Right lobe of liver (tissue), 6 donors: ENCODE measurements at regions not wholly inside any gene's neighbourhood (a gene's known extent, or its start where the extent isn't known, plus 50 kb on each side); places are given as distances from the start of the nearest gene placed in this dataset.
"Not testable (repeated sequence)": the region's sequence is repeated elsewhere in the genome, so short reads cannot be mapped to it uniquely, and the experiment has no call there.

Source experiments
- ATAC-seq, 4 donors: fragments of 200-7000 bp; cut with Tn5 transposase; one replicate each; pipeline ENCODE4 v1.9.1; 2020; ENCODE audit warnings: mild to moderate bottlenecking in 4 of 4, moderate library complexity in 4 of 4
- DNase-seq, 3 donors: peaks; one replicate each; pipeline ENCODE4 v3.0.0-alpha.2; 2020
- H3K27ac ChIP-seq, 3 donors: fragments of 200-600 bp; one replicate each; pipeline ENCODE4 v1.8.0; 2022
- H3K27me3 ChIP-seq, 2 donors: fragments of 200-600 bp; one replicate each; pipeline ENCODE4 v1.8.0; 2022
- H3K36me3 ChIP-seq, 4 donors: fragments of 200-600 bp; sonication (generic) in 1 of 4; one replicate each; pipeline versions ENCODE4 v1.5.1 to v1.8.0; 2017 to 2022; ENCODE audit warnings: control low read depth in 1 of 4
- H3K4me1 ChIP-seq, 4 donors: fragments of 200-600 bp; sonication (generic) in 1 of 4; one replicate each; pipeline versions ENCODE4 v1.5.1 to v1.8.0; 2017 to 2022; ENCODE audit warnings: control low read depth in 1 of 4
- H3K4me3 ChIP-seq, 3 donors: fragments of 200-600 bp; one replicate each; pipeline ENCODE4 v1.8.0; 2022
- H3K9me3 ChIP-seq, 4 donors: fragments of 200-600 bp; sonication (generic) in 1 of 4; one replicate each; pipeline versions ENCODE4 v1.5.1 to v1.8.0; 2017 to 2022; ENCODE audit warnings: control low read depth in 1 of 4
- POLR2A ChIP-seq: fragments of 450-650 bp; IDR thresholded peaks from one replicate; pipeline ENCODE4 v1.6.1; 2017; ENCODE audit warnings: antibody characterized with exemption, mild to moderate bottlenecking
- WGBS: methylation state at CpG from one replicate; pipeline ENCODE4 v1.1.6; 2018; ENCODE audit warnings: low coverage, low lambda C conversion rate; ENCODE audit not compliant: insufficient coverage; ENCODE audit errors: missing lambda C conversion rate; 5-methylcytosine and 5-hydroxymethylcytosine counted together
- intact Hi-C, 2 donors: fragments of 100-400 bp; cut with DNase I; formaldehyde crosslinking; loops; one replicate each; pipeline versions ENCODE4 v1.11.2 to v1.14.1; 2022
- TF ChIP-seq, protein P1 (sequence below), 4 donors: fragments of 200-600 bp in 3 of 4; fragments of 450-650 bp in 1 of 4; IDR thresholded peaks; one replicate each; pipeline versions ENCODE4 v1.5.1 to v1.8.0; 2016 to 2022; ENCODE audit warnings: antibody characterized with exemption in 4 of 4, mild to moderate bottlenecking in 2 of 4
- donor health status: DM: no; HTN: yes; CAD: no.
- donor health status: DM: no; HTN: no; CAD: no.
- donor health status: DM: no; HTN: no; CAD: no.
- donor health status: DM: no; HTN: yes; CAD: no.
- donor health status: DM: no; HTN: yes; CAD: no.

DNA sequence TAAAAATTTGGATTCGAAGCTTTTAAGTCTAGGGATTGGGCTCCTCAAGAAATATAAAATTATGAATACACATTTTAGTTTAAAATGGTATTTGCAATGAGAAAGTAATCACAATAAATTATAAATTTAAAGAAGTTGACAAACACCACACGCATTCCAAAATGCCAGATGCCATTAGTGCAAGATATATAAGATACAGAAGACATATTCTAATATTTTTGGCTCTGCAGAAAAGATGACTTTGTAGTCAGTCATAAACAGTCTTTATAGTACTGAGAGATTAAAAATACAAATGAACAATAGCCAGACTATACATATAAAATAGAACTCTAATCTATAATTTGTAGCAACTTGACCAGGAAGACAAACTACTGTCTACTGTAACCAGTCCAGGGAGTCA is 309.0 kb upstream of the PABPC4L start:
- DNase-seq: no peak
- TF ChIP-seq, protein P1, sequence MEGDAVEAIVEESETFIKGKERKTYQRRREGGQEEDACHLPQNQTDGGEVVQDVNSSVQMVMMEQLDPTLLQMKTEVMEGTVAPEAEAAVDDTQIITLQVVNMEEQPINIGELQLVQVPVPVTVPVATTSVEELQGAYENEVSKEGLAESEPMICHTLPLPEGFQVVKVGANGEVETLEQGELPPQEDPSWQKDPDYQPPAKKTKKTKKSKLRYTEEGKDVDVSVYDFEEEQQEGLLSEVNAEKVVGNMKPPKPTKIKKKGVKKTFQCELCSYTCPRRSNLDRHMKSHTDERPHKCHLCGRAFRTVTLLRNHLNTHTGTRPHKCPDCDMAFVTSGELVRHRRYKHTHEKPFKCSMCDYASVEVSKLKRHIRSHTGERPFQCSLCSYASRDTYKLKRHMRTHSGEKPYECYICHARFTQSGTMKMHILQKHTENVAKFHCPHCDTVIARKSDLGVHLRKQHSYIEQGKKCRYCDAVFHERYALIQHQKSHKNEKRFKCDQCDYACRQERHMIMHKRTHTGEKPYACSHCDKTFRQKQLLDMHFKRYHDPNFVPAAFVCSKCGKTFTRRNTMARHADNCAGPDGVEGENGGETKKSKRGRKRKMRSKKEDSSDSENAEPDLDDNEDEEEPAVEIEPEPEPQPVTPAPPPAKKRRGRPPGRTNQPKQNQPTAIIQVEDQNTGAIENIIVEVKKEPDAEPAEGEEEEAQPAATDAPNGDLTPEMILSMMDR (IDR thresholded peaks at IDR 0.05): no peak
- no peak for TF ChIP-seq POLR2A
- Histone ChIP-seq H3K9me3 (no peaks in the 10 kb centered on the region), H3K4me3 (no peak overlapping the region), H3K27ac (no peak overlapping the region), H3K36me3 (no peaks in the 10 kb centered on the region), H3K27me3 (no peaks in the 10 kb centered on the region), H3K4me1 (no peaks in the 10 kb centered on the region)
- intact Hi-C loops: no loop called here
- no peak for ATAC-seq
- WGBS: 52% methylated on average over 2 of the region's 2 CpGs

DNA sequence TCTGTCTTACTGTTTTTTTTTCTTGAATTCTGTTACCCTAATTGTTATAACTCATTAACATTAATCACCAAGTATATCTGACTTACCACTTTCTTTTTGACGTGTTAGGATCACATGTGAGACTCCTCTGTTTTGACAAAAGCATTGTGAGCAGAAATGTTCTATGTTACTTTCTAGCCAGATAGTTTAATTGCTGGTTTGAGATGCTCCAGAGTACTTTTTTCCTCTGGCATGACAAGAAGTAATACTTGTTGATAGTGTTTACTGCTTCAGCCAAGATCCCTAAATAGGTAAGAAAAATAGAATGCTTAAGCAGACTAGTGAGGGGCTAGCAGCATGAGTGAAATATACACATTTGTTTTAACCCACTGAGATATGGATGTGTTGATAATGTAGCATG is 303.9 kb upstream of the PABPC4L start:
- Histone ChIP-seq H3K27me3 (no peaks in the 10 kb centered on the region), H3K36me3 (no peaks in the 10 kb centered on the region), H3K4me3 (no peak overlapping the region), H3K4me1 (no peaks in the 10 kb centered on the region), H3K27ac (no peak overlapping the region), H3K9me3 (no peaks in the 10 kb centered on the region)
- intact Hi-C loops: no loop called here
- DNase-seq: no peak
- WGBS: 50% methylated on average over 1 of the region's 1 CpG
- no peak for ATAC-seq
- TF ChIP-seq, protein P1 (IDR thresholded peaks at IDR 0.05): no peak
- TF ChIP-seq POLR2A: no peak

DNA sequence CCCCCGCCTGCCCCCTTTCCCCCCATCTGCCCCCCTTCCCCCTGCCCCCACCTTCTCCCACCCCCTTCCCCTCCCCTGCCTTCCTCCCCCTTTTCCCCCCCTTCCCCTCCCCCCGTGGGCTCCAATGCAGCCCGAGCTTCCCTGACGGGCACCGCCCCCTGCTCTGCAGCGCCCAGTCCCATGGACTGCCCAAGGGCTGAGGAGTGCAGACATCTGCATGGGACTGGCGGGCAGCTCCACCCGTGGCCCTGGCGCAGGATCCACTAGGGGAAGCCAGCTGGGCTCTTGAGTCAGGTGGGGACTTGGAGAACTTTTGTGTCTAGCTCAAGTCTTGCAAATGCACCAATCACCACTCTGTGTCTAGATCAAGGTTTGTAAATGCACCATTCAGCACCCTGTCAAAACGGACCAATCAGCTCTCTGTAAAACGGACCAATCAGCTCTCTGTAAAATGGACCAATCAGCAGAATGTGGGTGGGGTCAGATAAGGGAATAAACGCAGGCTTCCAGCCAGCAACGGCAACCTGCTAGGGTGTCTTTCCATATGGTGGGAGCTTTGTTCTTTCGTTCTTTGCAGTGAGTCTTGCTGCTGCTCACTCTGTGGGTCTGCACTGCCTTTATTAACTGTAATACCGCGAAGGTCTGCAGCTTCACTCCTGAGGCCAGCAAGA is 300.5 kb upstream of the PABPC4L start:
- no peaks in the 10 kb centered on the region for H3K36me3 ChIP-seq
- H3K4me3 ChIP-seq: no peak overlapping the region
- H3K4me1 ChIP-seq: no peaks in the 10 kb centered on the region
- WGBS: 68% methylated on average over 16 of the region's 16 CpGs
- DNase-seq (peak in 1 of 3 donors; percentile 42), ATAC-seq (no peak)
- TF ChIP-seq, protein P1 (IDR thresholded peaks at IDR 0.05): no peak
- TF ChIP-seq POLR2A: no peak
- H3K9me3 ChIP-seq: no peaks in the 10 kb centered on the region
- no peaks in the 10 kb centered on the region for H3K27me3 ChIP-seq
- H3K27ac ChIP-seq: no peak overlapping the region
- intact Hi-C loops: no loop called here

DNA sequence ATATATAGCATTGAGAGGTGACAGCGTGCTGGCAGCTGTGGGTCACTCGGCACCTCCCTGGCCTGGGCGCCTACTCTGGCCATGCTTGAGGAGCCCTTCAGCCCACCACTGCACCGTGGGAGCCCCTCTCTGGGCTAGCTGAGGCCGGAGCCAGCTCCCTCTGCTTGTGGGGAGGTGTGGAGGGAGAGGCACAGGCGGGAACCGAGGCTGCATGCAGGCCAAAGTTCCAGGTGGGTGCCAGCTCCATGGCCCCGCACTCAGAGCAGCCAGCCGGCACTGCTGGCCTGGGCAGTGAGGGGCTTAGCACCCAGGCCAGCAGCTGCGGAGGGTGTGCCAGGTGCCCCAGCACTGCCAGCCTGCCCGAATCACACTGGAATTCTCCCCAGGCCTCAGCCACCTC is 299.9 kb upstream of the PABPC4L start:
- ATAC-seq, H3K9me3 ChIP-seq, DNase-seq, H3K4me1 ChIP-seq, intact Hi-C loops, H3K27ac ChIP-seq, H3K27me3 ChIP-seq, H3K36me3 ChIP-seq, H3K4me3 ChIP-seq: not testable (repeated sequence)
- WGBS: 74% methylated on average over 5 of the region's 11 CpGs

DNA sequence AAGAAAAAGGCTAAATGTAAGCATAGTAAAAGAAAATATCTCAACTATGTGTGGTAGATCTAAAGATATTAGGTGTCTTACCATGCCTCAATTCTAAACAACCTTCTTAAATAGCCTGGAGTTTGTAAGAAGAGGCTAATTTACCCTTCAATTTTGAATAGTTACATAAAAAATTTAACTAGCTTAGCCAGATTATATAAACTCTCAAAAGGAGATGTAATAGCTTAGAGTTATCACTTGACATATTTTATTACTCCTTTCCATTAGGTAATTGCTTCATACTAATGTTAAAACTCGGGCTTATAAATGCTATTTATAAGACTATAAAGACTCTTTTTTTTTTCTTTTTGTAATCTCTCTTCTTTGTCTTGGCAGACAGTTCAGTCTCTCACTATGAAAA is 297.5 kb upstream of the PABPC4L start:
- no peaks in the 10 kb centered on the region for H3K36me3 ChIP-seq
- H3K27me3 ChIP-seq: no peaks in the 10 kb centered on the region
- DNase-seq (no peak), ATAC-seq (no peak)
- no peaks in the 10 kb centered on the region for H3K9me3 ChIP-seq
- no peaks in the 10 kb centered on the region for H3K4me1 ChIP-seq
- no peak overlapping the region for H3K27ac ChIP-seq
- TF ChIP-seq, protein P1 (IDR thresholded peaks at IDR 0.05): no peak
- TF ChIP-seq POLR2A: no peak
- H3K4me3 ChIP-seq: no peak overlapping the region
- intact Hi-C loops: no loop called here
- 17% methylated on average over 1 of the region's 1 CpG for WGBS
